Neuronal stem cell (in vitro differentiated cells): ENCODE measurements at regions not wholly inside any gene's neighbourhood (a gene's known extent, or its start where the extent isn't known, plus 50 kb on each side); places are given as distances from the start of the nearest gene placed in this dataset. TPM values are rescaled to one million over a fixed set of nuclear protein-coding genes. Genes with fewer than 3 reads are reported as not detected.

Experiments used
- DNase-seq: peaks from one replicate; pipeline ENCODE4 v3.0.0-alpha.2; 2013; ENCODE audit warnings: low spot score
- H2AFZ ChIP-seq: one replicate; pipeline ENCODE4 v1.6.1; 2013; ENCODE audit warnings: mild to moderate bottlenecking, low read length, inconsistent platforms
- H2AK5ac ChIP-seq: 2 replicates; pipeline ENCODE4 v1.6.1; 2013; ENCODE audit warnings: low read depth, mild to moderate bottlenecking, inconsistent platforms, low read length, moderate library complexity, mixed read lengths
- H2BK120ac ChIP-seq: 2 replicates; pipeline ENCODE4 v1.6.1; 2013; ENCODE audit warnings: low read depth, mild to moderate bottlenecking, inconsistent platforms, low read length, moderate library complexity, mixed read lengths
- H2BK12ac ChIP-seq: one replicate; pipeline ENCODE4 v1.6.1; 2013; ENCODE audit warnings: low read length, inconsistent platforms
- H2BK15ac ChIP-seq: 2 replicates; pipeline ENCODE4 v1.6.1; 2013; ENCODE audit warnings: mild to moderate bottlenecking, low read length, inconsistent platforms, mixed read lengths
- H2BK5ac ChIP-seq: one replicate; pipeline ENCODE4 v1.6.1; 2013; ENCODE audit warnings: inconsistent platforms, mild to moderate bottlenecking, low read length, moderate library complexity
- H3K14ac ChIP-seq: one replicate; pipeline ENCODE4 v1.6.1; 2013; ENCODE audit warnings: low read length, inconsistent platforms
- H3K18ac ChIP-seq: 2 replicates; pipeline ENCODE4 v1.6.1; 2013; ENCODE audit warnings: low read length, inconsistent platforms
- H3K23ac ChIP-seq: 2 replicates; pipeline ENCODE4 v1.6.1; 2013; ENCODE audit warnings: low read depth, mild to moderate bottlenecking, mixed read lengths, low read length, inconsistent platforms; ENCODE audit not compliant: poor library complexity
- H3K27ac ChIP-seq: replicated peaks from 3 replicates; pipeline ENCODE4 v1.5.1; 2013; ENCODE audit warnings: low read length, inconsistent platforms
- H3K27me3 ChIP-seq, 3 experiments: 2 replicates each; pipeline ENCODE4 v1.6.1; 2013; ENCODE audit warnings: low read length in 3 of 3, mild to moderate bottlenecking in 2 of 3, inconsistent platforms in 1 of 3, low read depth in 1 of 3, mixed read lengths in 1 of 3, moderate library complexity in 1 of 3; ENCODE audit not compliant: control insufficient read depth in 3 of 3, insufficient read depth in 3 of 3
- H3K36me3 ChIP-seq, 2 donors: replicated peaks in 1 of 2; 2 replicates each; pipeline ENCODE4 v1.6.1; 2013; ENCODE audit warnings: low read length in 2 of 2; ENCODE audit not compliant: control insufficient read depth in 2 of 2, insufficient read depth in 2 of 2
- H3K4ac ChIP-seq: 2 replicates; pipeline ENCODE4 v1.6.1; 2013; ENCODE audit warnings: inconsistent platforms, mild to moderate bottlenecking, low read length, moderate library complexity
- H3K4me1 ChIP-seq, 2 donors: 1 replicate in 1 of 2; 2 replicates in 1 of 2; pipeline ENCODE4 v1.6.1; 2013; ENCODE audit warnings: low read length in 2 of 2, low read depth in 1 of 2; ENCODE audit not compliant: control insufficient read depth in 2 of 2, insufficient read depth in 1 of 2
- H3K4me2 ChIP-seq: one replicate; pipeline ENCODE4 v1.6.1; 2013; ENCODE audit warnings: mild to moderate bottlenecking, low read length, inconsistent platforms; ENCODE audit not compliant: insufficient read depth, poor library complexity, severe bottlenecking
- H3K4me3 ChIP-seq, 2 donors: 2 replicates each; pipeline ENCODE4 v1.5.1; 2013; ENCODE audit warnings: low read length in 2 of 2, mild to moderate bottlenecking in 2 of 2, inconsistent platforms in 1 of 2, moderate library complexity in 1 of 2
- H3K79me1 ChIP-seq: one replicate; pipeline ENCODE4 v1.6.1; 2013; ENCODE audit warnings: low read depth, mild to moderate bottlenecking, inconsistent platforms, low read length, moderate library complexity
- H3K9ac ChIP-seq: one replicate; pipeline ENCODE4 v1.6.1; 2013; ENCODE audit warnings: mild to moderate bottlenecking, low read depth, low read length, inconsistent platforms; ENCODE audit not compliant: poor library complexity
- H3K9me3 ChIP-seq, 2 donors: replicated peaks in 1 of 2; 2 replicates each; pipeline versions ENCODE3 to v1.6.1; 2013; ENCODE audit warnings: low read length in 2 of 2, mild to moderate bottlenecking in 2 of 2, inconsistent platforms in 1 of 2, low read depth in 1 of 2, mixed read lengths in 1 of 2, moderate library complexity in 1 of 2; ENCODE audit not compliant: control insufficient read depth in 2 of 2, insufficient read depth in 1 of 2
- H4K8ac ChIP-seq: one replicate; pipeline ENCODE4 v1.6.1; 2013; ENCODE audit warnings: low read depth, mild to moderate bottlenecking, inconsistent platforms, low read length, moderate library complexity
- H4K91ac ChIP-seq: one replicate; pipeline ENCODE4 v1.6.1; 2013; ENCODE audit warnings: low read length, low read depth, mild to moderate bottlenecking, inconsistent platforms; ENCODE audit not compliant: poor library complexity
- WGBS, 2 donors: extraction: QIAGEN DNeasy Blood & Tissue Kit; methylation state at CpG; one replicate each; pipeline ENCODE4 v1.1.7; 2013; ENCODE audit warnings: missing lambda C conversion rate in 2 of 2, mixed read lengths in 1 of 2; ENCODE audit not compliant: insufficient read length in 2 of 2, insufficient replicate concordance in 1 of 2; ENCODE audit errors: extremely low coverage in 2 of 2; 5-methylcytosine and 5-hydroxymethylcytosine counted together
- small RNA-seq: library from polyadenylated mRNA; stranded (forward); fragments of <200 nt; extraction: miRNeasy Mini kit (QIAGEN cat#:217004); gene quantifications from one replicate; pipeline ENCODE3, GENCODE V24; 2013; ENCODE audit not compliant: insufficient read depth

DNA sequence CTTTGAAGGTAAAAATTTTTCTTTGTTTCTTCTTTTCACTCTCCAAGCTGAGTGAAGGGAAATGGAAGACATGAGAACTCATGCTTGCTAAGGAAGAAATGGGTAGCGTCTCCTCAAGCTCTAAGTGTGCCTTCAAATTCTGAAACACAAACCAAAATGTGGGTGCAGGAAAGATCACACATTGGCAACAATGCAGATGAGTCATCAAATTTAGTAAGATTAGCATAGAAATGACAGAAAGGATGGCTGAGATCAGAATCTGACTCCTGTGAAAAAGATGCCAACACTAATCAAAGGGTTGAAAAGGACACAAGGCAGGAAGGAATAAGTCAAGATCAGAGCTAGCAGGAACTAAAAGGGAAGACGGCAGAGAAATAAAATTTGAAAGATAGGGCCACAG is 61.1 kb upstream of the ZNF462 start:
- Histone ChIP-seq H3K4me1 (peaks cover 2 to 5% of the 10 kb centered on the region in 2 donors), H3K9me3 (peaks cover 2 to 6% of the 10 kb centered on the region in 2 donors), H4K91ac (no peak overlapping the region), H2BK12ac (no peak overlapping the region), H2BK15ac (no peak overlapping the region), H3K18ac (no peak overlapping the region), H3K4me3 (no peak overlapping the region), H3K23ac (no peak overlapping the region), H3K14ac (no peak overlapping the region), H2AK5ac (no peak overlapping the region), H2BK5ac (no peak overlapping the region), H4K8ac (no peak overlapping the region), H3K36me3 (no peaks in the 10 kb centered on the region), H3K79me1 (no peaks in the 10 kb centered on the region), H3K27me3 (no peaks in the 10 kb centered on the region), H2AFZ (no peak overlapping the region), H3K27ac (no peak overlapping the region), H3K4me2 (no peak overlapping the region), H3K4ac (no peak overlapping the region), H2BK120ac (no peak overlapping the region), H3K9ac (no peak overlapping the region)
- DNase-seq = no peak
- no CpG with 5 or more reads among the region's 2 CpGs for WGBS, 2 donors

Small RNA genes lying in the stretch of these regions (small RNA-seq; reads per million reads assigned to genes)
- not detected for gene MIR8081
